SK-N-SH (cell line): ENCODE measurements at regions not wholly inside any gene's neighbourhood (a gene's known extent, or its start where the extent isn't known, plus 50 kb on each side); places are given as distances from the start of the nearest gene placed in this dataset.
"Not testable (repeated sequence)": the region's sequence is repeated elsewhere in the genome, so short reads cannot be mapped to it uniquely, and the experiment has no call there.

Experiments
- CTCF ChIP-seq: fragments of 200-600 bp; sonication (generic); IDR thresholded peaks from 2 replicates; pipeline ENCODE4 v1.6.1; 2017; ENCODE audit warnings: antibody characterized with exemption, mild to moderate bottlenecking, moderate library complexity
- JUND ChIP-seq: IDR thresholded peaks from 2 replicates; pipeline ENCODE4 v1.4.0; 2012
- MAX ChIP-seq: IDR thresholded peaks from 2 replicates; pipeline ENCODE4 v1.4.0; 2012; ENCODE audit warnings: low read depth
- USF1 ChIP-seq: IDR thresholded peaks from 2 replicates; pipeline ENCODE4 v1.4.0; 2012; ENCODE audit warnings: low read depth, borderline replicate concordance

GRCh38 chr7:65124600-65124999, 118.1 kb upstream of the ERV3-1 start:
- TF ChIP-seq CTCF, USF1, JUND, MAX: not testable (repeated sequence)
